Erythroblast (primary cell): ENCODE measurements at regions not wholly inside any gene's neighbourhood (a gene's known extent, or its start where the extent isn't known, plus 50 kb on each side); places are given as distances from the start of the nearest gene placed in this dataset.

Source experiments
- DNase-seq, 2 experiments: peaks; one replicate each; lab custom pipeline; 2025; lab: John Stamatoyannopoulos, UW
- GATA1 ChIP-seq: IDR thresholded peaks from 2 replicates; pipeline ENCODE4 v1.6.1; 2011; ENCODE audit warnings: low read depth, mild to moderate bottlenecking, control low read depth, low read length, moderate library complexity
- POLR2A ChIP-seq: IDR thresholded peaks from 2 replicates; pipeline ENCODE4 v1.6.1; 2011; ENCODE audit warnings: mild to moderate bottlenecking, low read length

- DNase-seq: no peak
- no peak for TF ChIP-seq POLR2A
- no peak for TF ChIP-seq GATA1
Observed at GRCh38 chr12:5375547-5376295, 56.2 kb upstream of the NTF3 start.

GRCh38 chr12:5376591-5377207 is 55.2 kb upstream of the NTF3 start:
- DNase-seq: no peak
- TF ChIP-seq GATA1 (no peak), POLR2A (no peak)

GRCh38 chr12:5377997-5378592 is 53.8 kb upstream of the NTF3 start:
- DNase-seq: no peak
- TF ChIP-seq POLR2A (no peak), GATA1 (no peak)

- TF ChIP-seq GATA1: no peak
- TF ChIP-seq POLR2A: no peak
- DNase-seq: no peak
Observed at GRCh38 chr12:5379749-5380496, 52.0 kb upstream of the NTF3 start.
